Breast epithelium (tissue), 4 donors: ENCODE measurements at regions not wholly inside any gene's neighbourhood (a gene's known extent, or its start where the extent isn't known, plus 50 kb on each side); places are given as distances from the start of the nearest gene placed in this dataset.

Experiments
- DNase-seq, 2 donors: peaks; one replicate each; pipeline ENCODE4 v3.0.0-alpha.2; 2019; ENCODE audit warnings: low spot score in 2 of 2
- H3K27ac ChIP-seq, 2 donors: fragments of 200-600 bp; sonication (generic) in 1 of 2; one replicate each; pipeline ENCODE4 v1.5.1; 2016 to 2019; ENCODE audit warnings: mild to moderate bottlenecking in 1 of 2
- H3K27me3 ChIP-seq, 2 donors: fragments of 200-600 bp; sonication (generic) in 1 of 2; one replicate each; pipeline versions ENCODE4 v1.5.1 to v1.6.0; 2017 to 2019; ENCODE audit warnings: control low read depth in 1 of 2, mild to moderate bottlenecking in 1 of 2
- H3K36me3 ChIP-seq: fragments of 200-600 bp; one replicate; pipeline ENCODE4 v1.5.1; 2019
- H3K4me1 ChIP-seq, 2 donors: fragments of 200-600 bp; sonication (generic); one replicate each; pipeline ENCODE4 v1.5.1; 2016 to 2019; ENCODE audit warnings: control low read depth in 1 of 2
- H3K4me3 ChIP-seq, 3 donors: fragments of 200-600 bp; sonication (generic); 1 replicate in 2 of 3; 2 replicates in 1 of 3; pipeline ENCODE4 v1.5.1; 2016 to 2019; ENCODE audit warnings: mild to moderate bottlenecking in 3 of 3, moderate library complexity in 2 of 3
- H3K9me3 ChIP-seq, 2 donors: fragments of 200-600 bp; sonication (generic) in 1 of 2; one replicate each; pipeline ENCODE4 v1.5.1; 2016 to 2019; ENCODE audit warnings: control low read depth in 1 of 2
- POLR2A ChIP-seq: fragments of 450-650 bp; IDR thresholded peaks from one replicate; pipeline ENCODE4 v1.6.1; 2016; ENCODE audit warnings: antibody characterized with exemption, mild to moderate bottlenecking, moderate library complexity
- POLR2AphosphoS5 ChIP-seq, 3 donors: sonication (generic); formaldehyde crosslinking; IDR thresholded peaks; one replicate each; pipeline ENCODE4 v1.6.1; 2017; ENCODE audit warnings: antibody characterized with exemption in 3 of 3
- intact Hi-C: fragments of 100-400 bp; cut with DNase I; formaldehyde crosslinking; loops from one replicate; pipeline ENCODE4 v1.15.1; 2023; ENCODE audit warnings: low total_unique reads
- TF ChIP-seq, protein P1 (sequence below), 3 donors: fragments of 450-650 bp; IDR thresholded peaks; one replicate each; pipeline ENCODE4 v1.5.1; 2016 to 2017; ENCODE audit warnings: antibody characterized with exemption in 3 of 3, mild to moderate bottlenecking in 3 of 3, moderate library complexity in 3 of 3

GRCh38 chr15:77786956-77787355 is 154.2 kb upstream of the LINGO1 start:
- TF ChIP-seq POLR2A (no peak), POLR2AphosphoS5 (IDR thresholded peaks at IDR 0.05) (no peak)
- TF ChIP-seq, protein P1, sequence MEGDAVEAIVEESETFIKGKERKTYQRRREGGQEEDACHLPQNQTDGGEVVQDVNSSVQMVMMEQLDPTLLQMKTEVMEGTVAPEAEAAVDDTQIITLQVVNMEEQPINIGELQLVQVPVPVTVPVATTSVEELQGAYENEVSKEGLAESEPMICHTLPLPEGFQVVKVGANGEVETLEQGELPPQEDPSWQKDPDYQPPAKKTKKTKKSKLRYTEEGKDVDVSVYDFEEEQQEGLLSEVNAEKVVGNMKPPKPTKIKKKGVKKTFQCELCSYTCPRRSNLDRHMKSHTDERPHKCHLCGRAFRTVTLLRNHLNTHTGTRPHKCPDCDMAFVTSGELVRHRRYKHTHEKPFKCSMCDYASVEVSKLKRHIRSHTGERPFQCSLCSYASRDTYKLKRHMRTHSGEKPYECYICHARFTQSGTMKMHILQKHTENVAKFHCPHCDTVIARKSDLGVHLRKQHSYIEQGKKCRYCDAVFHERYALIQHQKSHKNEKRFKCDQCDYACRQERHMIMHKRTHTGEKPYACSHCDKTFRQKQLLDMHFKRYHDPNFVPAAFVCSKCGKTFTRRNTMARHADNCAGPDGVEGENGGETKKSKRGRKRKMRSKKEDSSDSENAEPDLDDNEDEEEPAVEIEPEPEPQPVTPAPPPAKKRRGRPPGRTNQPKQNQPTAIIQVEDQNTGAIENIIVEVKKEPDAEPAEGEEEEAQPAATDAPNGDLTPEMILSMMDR (IDR thresholded peaks at IDR 0.05) = no peak
- H3K27me3 ChIP-seq = peaks cover 0 to 20% of the 10 kb centered on the region in 2 donors
- no peaks in the 10 kb centered on the region for H3K36me3 ChIP-seq
- H3K4me3 ChIP-seq = no peak overlapping the region
- no peak for DNase-seq
- no peaks in the 10 kb centered on the region for H3K9me3 ChIP-seq
- intact Hi-C loops = no loop called here
- H3K27ac ChIP-seq = no peak overlapping the region
- no peaks in the 10 kb centered on the region for H3K4me1 ChIP-seq

DNA sequence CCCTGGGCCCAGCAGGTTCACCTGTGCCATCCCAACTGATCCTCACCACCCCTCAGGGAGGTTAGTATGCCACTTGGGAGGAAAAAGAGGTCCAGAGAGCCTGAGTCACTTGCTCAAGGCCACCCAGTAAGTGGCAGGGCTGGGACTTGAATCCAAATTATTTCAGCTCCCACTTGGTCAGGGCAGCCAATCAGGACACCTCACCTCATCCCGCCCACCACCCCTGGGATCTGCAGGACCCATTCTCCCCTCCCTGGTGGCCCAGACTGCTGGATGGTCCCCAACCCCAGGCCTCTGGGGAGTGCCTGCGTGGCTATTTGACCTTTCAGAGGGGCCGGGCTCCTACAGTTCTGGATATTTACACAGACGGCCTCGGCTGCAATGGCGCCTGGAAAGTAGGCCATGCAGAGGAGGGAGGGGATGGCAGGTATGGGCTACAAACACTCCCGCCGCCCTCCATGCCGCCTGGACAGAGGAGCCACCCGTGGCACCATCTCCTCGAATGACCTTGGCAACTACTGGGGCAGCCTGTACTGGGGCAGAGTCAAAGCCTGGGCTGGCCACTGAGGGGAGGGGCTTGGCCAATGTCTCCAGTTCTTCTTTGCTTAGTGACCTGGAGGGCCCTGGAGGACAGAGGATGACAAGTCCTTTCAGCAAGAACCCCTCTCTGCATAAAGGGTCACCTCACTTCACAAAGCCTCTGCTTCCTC is 153.6 kb upstream of the LINGO1 start:
- TF ChIP-seq POLR2AphosphoS5 (IDR thresholded peaks at IDR 0.05) = no peak
- intact Hi-C loops = no loop called here
- no peaks in the 10 kb centered on the region for H3K4me1 ChIP-seq
- DNase-seq = no peak
- H3K27ac ChIP-seq = no peak overlapping the region
- peaks cover 0 to 5% of the 10 kb centered on the region in 2 donors for H3K9me3 ChIP-seq
- H3K4me3 ChIP-seq = no peak overlapping the region
- H3K36me3 ChIP-seq = no peaks in the 10 kb centered on the region
- H3K27me3 ChIP-seq = peaks cover 0 to 20% of the 10 kb centered on the region in 2 donors

GRCh38 chr15:77784361-77785292 is 151.9 kb upstream of the LINGO1 start:
- peaks cover 16% of the 10 kb centered on the region in 2 donors for H3K9me3 ChIP-seq
- intact Hi-C loops = loop anchor here (5.0 kb wide), 1 partner anchor 263 kb away; no protein-coding TSS in a partner anchor
- peaks cover 0 to 20% of the 10 kb centered on the region in 2 donors for H3K27me3 ChIP-seq
- no peaks in the 10 kb centered on the region for H3K4me1 ChIP-seq
- TF ChIP-seq, protein P1 (IDR thresholded peaks at IDR 0.05) = no peak
- no peak for TF ChIP-seq POLR2AphosphoS5 (IDR thresholded peaks at IDR 0.05)
- no peaks in the 10 kb centered on the region for H3K36me3 ChIP-seq
- H3K4me3 ChIP-seq = no peak overlapping the region
- DNase-seq = no peak
- no peak overlapping the region for H3K27ac ChIP-seq

GRCh38 chr15:77783636-77784035 is 150.9 kb upstream of the LINGO1 start:
- intact Hi-C loops = loop anchor here (5.0 kb wide), 1 partner anchor 264 kb away; no protein-coding TSS in a partner anchor
- Histone ChIP-seq H3K27me3 (peaks cover 0 to 20% of the 10 kb centered on the region in 2 donors), H3K4me3 (no peak overlapping the region), H3K9me3 (peaks cover 16 to 17% of the 10 kb centered on the region in 2 donors), H3K36me3 (no peaks in the 10 kb centered on the region), H3K27ac (no peak overlapping the region), H3K4me1 (no peaks in the 10 kb centered on the region)
- no peak for DNase-seq
- TF ChIP-seq, protein P1 (IDR thresholded peaks at IDR 0.05) = no peak
- TF ChIP-seq POLR2AphosphoS5 (IDR thresholded peaks at IDR 0.05) = no peak
- no peak for TF ChIP-seq POLR2A

DNA sequence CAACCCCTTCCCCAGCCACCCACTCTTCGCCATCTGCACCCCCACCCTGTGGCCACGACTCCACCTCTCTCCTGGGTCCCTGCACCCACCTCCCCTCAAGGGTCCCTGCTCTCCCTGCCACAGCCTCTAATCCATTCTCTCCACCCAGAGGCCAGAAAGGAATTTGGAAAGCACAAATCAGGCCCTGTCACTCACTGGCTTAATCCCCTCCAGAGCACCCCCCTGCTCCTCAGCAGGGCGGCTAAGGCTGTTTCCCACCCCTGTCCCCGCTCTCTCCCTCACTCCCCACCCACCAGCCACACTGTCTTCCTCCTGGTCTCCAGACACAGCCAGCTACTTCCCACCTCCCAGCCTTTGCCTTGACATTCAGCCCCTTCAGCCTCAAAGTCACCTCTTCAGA is 150.0 kb upstream of the LINGO1 start:
- Histone ChIP-seq H3K4me3 (no peak overlapping the region), H3K4me1 (no peaks in the 10 kb centered on the region), H3K27me3 (peaks cover 0 to 20% of the 10 kb centered on the region in 2 donors), H3K27ac (no peak overlapping the region), H3K9me3 (peaks cover 16 to 17% of the 10 kb centered on the region in 2 donors), H3K36me3 (no peaks in the 10 kb centered on the region)
- intact Hi-C loops = loop anchor here (5.0 kb wide), 1 partner anchor 265 kb away; no protein-coding TSS in a partner anchor
- TF ChIP-seq, protein P1 (IDR thresholded peaks at IDR 0.05) = no peak
- TF ChIP-seq POLR2A (no peak), POLR2AphosphoS5 (IDR thresholded peaks at IDR 0.05) (no peak)
- no peak for DNase-seq
